Vagina (tissue), 2 donors: ENCODE measurements at regions not wholly inside any gene's neighbourhood (a gene's known extent, or its start where the extent isn't known, plus 50 kb on each side); places are given as distances from the start of the nearest gene placed in this dataset.

ENCODE experiments used
- CTCF ChIP-seq, 3 experiments: fragments of 450-650 bp in 2 of 3; fragments of 200-600 bp in 1 of 3; sonication (generic) in 1 of 3; IDR thresholded peaks; one replicate each; pipeline ENCODE4 v1.5.1; 2017 to 2019; ENCODE audit warnings: antibody characterized with exemption in 3 of 3, mild to moderate bottlenecking in 2 of 3, moderate library complexity in 2 of 3
- POLR2A ChIP-seq, 2 donors: fragments of 450-650 bp; IDR thresholded peaks; one replicate each; pipeline ENCODE4 v1.6.1; 2017; ENCODE audit warnings: antibody characterized with exemption in 2 of 2, mild to moderate bottlenecking in 2 of 2, moderate library complexity in 2 of 2
- POLR2AphosphoS5 ChIP-seq, 2 donors: sonication (generic); formaldehyde crosslinking; IDR thresholded peaks; one replicate each; pipeline ENCODE4 v1.9.0; 2017; ENCODE audit warnings: antibody characterized with exemption in 2 of 2, mild to moderate bottlenecking in 2 of 2, low read depth in 1 of 2; ENCODE audit not compliant: insufficient read depth in 1 of 2

- TF ChIP-seq POLR2AphosphoS5 (IDR thresholded peaks at IDR 0.05; ENCODE audit: insufficient read depth in 1 of 2, low read depth in 1 of 2) (no peak), CTCF (IDR thresholded peaks at IDR 0.05) (no peak), POLR2A (IDR thresholded peaks at IDR 0.05) (no peak)
Observed at GRCh38 chr18:39871961-39872360, 2083.1 kb upstream of the PIK3C3 start.
